GM21526 (cell line): ENCODE measurements at regions not wholly inside any gene's neighbourhood (a gene's known extent, or its start where the extent isn't known, plus 50 kb on each side); places are given as distances from the start of the nearest gene placed in this dataset.

Source experiments
- ATAC-seq: cut with Tn5 transposase; IDR thresholded peaks from one replicate; pipeline ENCODE4 v1.9.1; 2021; ENCODE audit warnings: moderate library complexity; ENCODE audit not compliant: unreplicated experiment, low FRiP score

GRCh38 chr3:182596676-182597410 is 196.5 kb upstream of the ATP11B start:
- ATAC-seq, result no peak

GRCh38 chr3:182597621-182598041 is 195.7 kb upstream of the ATP11B start:
- no peak for ATAC-seq

GRCh38 chr3:182601597-182601996 is 191.7 kb upstream of the ATP11B start:
- ATAC-seq, result no peak

GRCh38 chr3:182603501-182603900 is 189.8 kb upstream of the ATP11B start:
- no peak for ATAC-seq

GRCh38 chr3:182605882-182606611 is 187.3 kb upstream of the ATP11B start:
- ATAC-seq, result no peak

- no peak for ATAC-seq
Measured at GRCh38 chr3:182606905-182607504, 186.3 kb upstream of the ATP11B start.

GRCh38 chr3:182608832-182609231 is 184.5 kb upstream of the ATP11B start:
- ATAC-seq, result no peak

GRCh38 chr3:182609575-182610156 is 183.6 kb upstream of the ATP11B start:
- ATAC-seq, result no peak

GRCh38 chr3:182612332-182612731 is 181.0 kb upstream of the ATP11B start:
- ATAC-seq, result no peak

GRCh38 chr3:182617500-182617899 is 175.8 kb upstream of the ATP11B start:
- ATAC-seq, result no peak

- ATAC-seq, result no peak
Measured at GRCh38 chr3:182618085-182618732, 175.1 kb upstream of the ATP11B start.

GRCh38 chr3:182618981-182619591 is 174.2 kb upstream of the ATP11B start:
- ATAC-seq, result no peak

GRCh38 chr3:182620723-182621434 is 172.4 kb upstream of the ATP11B start:
- ATAC-seq, result no peak

- no peak for ATAC-seq
Measured at GRCh38 chr3:182621435-182622240, 171.7 kb upstream of the ATP11B start.

- no peak for ATAC-seq
Measured at GRCh38 chr3:182622241-182622545, 171.1 kb upstream of the ATP11B start.

GRCh38 chr3:182626484-182627467 is 166.5 kb upstream of the ATP11B start:
- no peak for ATAC-seq

- no peak for ATAC-seq
Measured at GRCh38 chr3:182628531-182628930, 164.8 kb upstream of the ATP11B start.

GRCh38 chr3:182629521-182629920 is 163.8 kb upstream of the ATP11B start:
- no peak for ATAC-seq
